ENCODE measurements at regions not wholly inside any gene's neighbourhood (a gene's known extent, or its start where the extent isn't known, plus 50 kb on each side); places are given as distances from the start of the nearest gene placed in this dataset.

GRCh38 chr13:40076765-40077362 lies 421.4 kb downstream of the COG6 start:
- H3K27me3 ChIP-seq (ENCODE audit: low read length), result no peaks in the 10 kb centered on the region
- H2AFZ ChIP-seq (ENCODE audit: low read depth, low read length, severe bottlenecking), result no peak overlapping the region
- H3K9me3 ChIP-seq (ENCODE audit: insufficient read depth, low read length), result no peaks in the 10 kb centered on the region
- H3K79me2 ChIP-seq (ENCODE audit: insufficient read depth, low read length), result no peaks in the 10 kb centered on the region
- H3K36me3 ChIP-seq (ENCODE audit: low read length), result no peaks in the 10 kb centered on the region
- no peak overlapping the region for H3K4me2 ChIP-seq (ENCODE audit: low read depth, low read length, poor library complexity, severe bottlenecking)
- no peaks in the 10 kb centered on the region for H3K9me2 ChIP-seq (replicated peaks; ENCODE audit: insufficient read depth, low read length)
- TF ChIP-seq, protein P1, sequence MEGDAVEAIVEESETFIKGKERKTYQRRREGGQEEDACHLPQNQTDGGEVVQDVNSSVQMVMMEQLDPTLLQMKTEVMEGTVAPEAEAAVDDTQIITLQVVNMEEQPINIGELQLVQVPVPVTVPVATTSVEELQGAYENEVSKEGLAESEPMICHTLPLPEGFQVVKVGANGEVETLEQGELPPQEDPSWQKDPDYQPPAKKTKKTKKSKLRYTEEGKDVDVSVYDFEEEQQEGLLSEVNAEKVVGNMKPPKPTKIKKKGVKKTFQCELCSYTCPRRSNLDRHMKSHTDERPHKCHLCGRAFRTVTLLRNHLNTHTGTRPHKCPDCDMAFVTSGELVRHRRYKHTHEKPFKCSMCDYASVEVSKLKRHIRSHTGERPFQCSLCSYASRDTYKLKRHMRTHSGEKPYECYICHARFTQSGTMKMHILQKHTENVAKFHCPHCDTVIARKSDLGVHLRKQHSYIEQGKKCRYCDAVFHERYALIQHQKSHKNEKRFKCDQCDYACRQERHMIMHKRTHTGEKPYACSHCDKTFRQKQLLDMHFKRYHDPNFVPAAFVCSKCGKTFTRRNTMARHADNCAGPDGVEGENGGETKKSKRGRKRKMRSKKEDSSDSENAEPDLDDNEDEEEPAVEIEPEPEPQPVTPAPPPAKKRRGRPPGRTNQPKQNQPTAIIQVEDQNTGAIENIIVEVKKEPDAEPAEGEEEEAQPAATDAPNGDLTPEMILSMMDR (IDR thresholded peaks at IDR 0.05; ENCODE audit: insufficient read depth, low read length, poor library complexity, severe bottlenecking), result no peak
- TF ChIP-seq EZH2phosphoT487 (conservative IDR thresholded peaks at IDR 0.05; ENCODE audit: low read length), result no peak
- no peak overlapping the region for H3K9ac ChIP-seq (ENCODE audit: low read length)
- H3K4me3 ChIP-seq (ENCODE audit: insufficient read depth, low read length, poor library complexity, severe bottlenecking), result no peak overlapping the region
- H3F3A ChIP-seq (ENCODE audit: insufficient read depth), result no peaks in the 10 kb centered on the region
- no peaks in the 10 kb centered on the region for H4K20me1 ChIP-seq (ENCODE audit: low read depth, low read length)
- H3K27ac ChIP-seq (ENCODE audit: low read depth, low read length), result no peak overlapping the region

DNA sequence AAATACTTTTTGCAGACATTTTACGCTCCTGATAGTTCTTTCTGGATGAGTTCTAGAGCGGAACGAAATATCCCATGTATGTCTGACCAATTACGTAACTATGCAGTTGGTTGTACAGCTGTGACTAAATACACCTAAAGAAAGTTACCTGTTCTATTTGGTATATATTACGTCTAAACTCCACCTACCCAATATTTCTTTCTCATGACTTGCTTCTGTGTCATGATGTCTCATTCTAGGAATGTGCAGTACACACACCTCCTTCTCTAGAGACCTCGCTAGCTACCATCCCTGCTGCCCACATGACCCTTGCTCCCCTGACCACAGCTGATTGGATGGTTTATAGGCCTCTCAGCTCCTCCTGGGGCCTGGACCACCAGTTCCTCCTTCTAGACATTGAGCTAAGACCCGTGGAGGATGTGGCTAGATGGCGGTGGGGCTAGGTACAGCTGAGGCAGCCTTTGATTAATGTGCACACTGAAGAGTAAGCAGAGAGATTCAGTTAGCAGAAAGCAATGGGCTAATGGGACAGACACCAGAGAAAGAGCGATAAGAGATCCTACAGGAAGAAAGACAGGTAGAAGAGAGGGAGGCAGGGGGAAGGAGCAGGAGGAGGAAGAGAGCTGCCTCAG lies 422.1 kb downstream of the COG6 start:
- no peaks in the 10 kb centered on the region for H3K27me3 ChIP-seq (ENCODE audit: low read length)
- no peaks in the 10 kb centered on the region for H4K20me1 ChIP-seq (ENCODE audit: low read depth, low read length)
- H3F3A ChIP-seq (ENCODE audit: insufficient read depth), result no peaks in the 10 kb centered on the region
- no peaks in the 10 kb centered on the region for H3K9me2 ChIP-seq (replicated peaks; ENCODE audit: insufficient read depth, low read length)
- no peak overlapping the region for H3K4me3 ChIP-seq (ENCODE audit: insufficient read depth, low read length, poor library complexity, severe bottlenecking)
- no peaks in the 10 kb centered on the region for H3K79me2 ChIP-seq (ENCODE audit: insufficient read depth, low read length)
- TF ChIP-seq, protein P1 (IDR thresholded peaks at IDR 0.05; ENCODE audit: insufficient read depth, low read length, poor library complexity, severe bottlenecking), result no peak
- no peak for TF ChIP-seq EZH2phosphoT487 (conservative IDR thresholded peaks at IDR 0.05; ENCODE audit: low read length)
- H3K9me3 ChIP-seq (ENCODE audit: insufficient read depth, low read length), result no peaks in the 10 kb centered on the region
- no peak overlapping the region for H3K4me2 ChIP-seq (ENCODE audit: low read depth, low read length, poor library complexity, severe bottlenecking)
- H3K27ac ChIP-seq (ENCODE audit: low read depth, low read length), result no peak overlapping the region
- no peaks in the 10 kb centered on the region for H3K36me3 ChIP-seq (ENCODE audit: low read length)
- H3K9ac ChIP-seq (ENCODE audit: low read length), result no peak overlapping the region
- H2AFZ ChIP-seq (ENCODE audit: low read depth, low read length, severe bottlenecking), result no peak overlapping the region

GRCh38 chr13:40079721-40080120 lies 424.3 kb downstream of the COG6 start:
- Histone ChIP-seq H4K20me1 (ENCODE audit: low read depth, low read length) (no peaks in the 10 kb centered on the region), H2AFZ (ENCODE audit: low read depth, low read length, severe bottlenecking) (no peak overlapping the region), H3K27me3 (ENCODE audit: low read length) (no peaks in the 10 kb centered on the region), H3K36me3 (ENCODE audit: low read length) (no peaks in the 10 kb centered on the region), H3K9me2 (replicated peaks; ENCODE audit: insufficient read depth, low read length) (no peaks in the 10 kb centered on the region), H3F3A (ENCODE audit: insufficient read depth) (no peaks in the 10 kb centered on the region), H3K9me3 (ENCODE audit: insufficient read depth, low read length) (no peaks in the 10 kb centered on the region), H3K27ac (ENCODE audit: low read depth, low read length) (no peak overlapping the region), H3K9ac (ENCODE audit: low read length) (no peak overlapping the region), H3K4me2 (ENCODE audit: low read depth, low read length, poor library complexity, severe bottlenecking) (no peak overlapping the region), H3K79me2 (ENCODE audit: insufficient read depth, low read length) (no peaks in the 10 kb centered on the region), H3K4me3 (ENCODE audit: insufficient read depth, low read length, poor library complexity, severe bottlenecking) (no peak overlapping the region)
- TF ChIP-seq EZH2phosphoT487 (conservative IDR thresholded peaks at IDR 0.05; ENCODE audit: low read length), result no peak
- TF ChIP-seq, protein P1 (IDR thresholded peaks at IDR 0.05; ENCODE audit: insufficient read depth, low read length, poor library complexity, severe bottlenecking), result no peak

Data from SU-DHL-6 (cell line).